Astrocyte of the cerebellum (primary cell): ENCODE measurements at regions not wholly inside any gene's neighbourhood (a gene's known extent, or its start where the extent isn't known, plus 50 kb on each side); places are given as distances from the start of the nearest gene placed in this dataset.

Experiments used
- DNase-seq: peaks from one replicate; pipeline ENCODE4 v3.0.0-alpha.2; 2011; ENCODE audit warnings: low read depth
- H3K4me3 ChIP-seq: 2 replicates; pipeline ENCODE4 v1.5.1; 2011; ENCODE audit warnings: mild to moderate bottlenecking, low read depth, low read length, moderate library complexity
- in situ Hi-C: cut with HindIII; loops from 2 replicates; pipeline ENCODE4 v1.10.0; 2017; ENCODE audit warnings: low sequenced_read_pairs
- TF ChIP-seq, protein P1 (sequence below): IDR thresholded peaks from 2 replicates; pipeline ENCODE4 v1.5.1; 2012; ENCODE audit warnings: low read length, low read depth, moderate library complexity, mild to moderate bottlenecking; ENCODE audit errors: missing control alignments

DNA sequence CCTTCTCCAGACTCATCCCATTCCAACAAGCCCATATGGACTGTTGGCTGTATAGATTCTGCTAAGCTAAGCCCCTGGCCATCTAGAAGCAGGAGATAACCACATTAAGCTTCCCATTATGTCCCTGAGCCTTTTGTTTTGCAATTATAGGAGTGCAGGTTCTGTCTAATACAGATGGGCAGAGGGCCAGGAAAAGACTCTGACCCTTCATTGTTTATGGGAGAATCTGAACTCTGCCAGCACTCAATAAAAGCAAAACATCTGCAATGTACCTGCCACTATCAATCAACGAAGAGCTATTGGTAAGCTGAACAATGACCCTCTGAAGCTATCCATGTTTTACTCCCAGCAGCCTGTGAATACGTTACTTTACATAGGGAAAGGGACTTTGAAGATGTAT, 207.3 kb upstream of the CLNK start:
- TF ChIP-seq, protein P1, sequence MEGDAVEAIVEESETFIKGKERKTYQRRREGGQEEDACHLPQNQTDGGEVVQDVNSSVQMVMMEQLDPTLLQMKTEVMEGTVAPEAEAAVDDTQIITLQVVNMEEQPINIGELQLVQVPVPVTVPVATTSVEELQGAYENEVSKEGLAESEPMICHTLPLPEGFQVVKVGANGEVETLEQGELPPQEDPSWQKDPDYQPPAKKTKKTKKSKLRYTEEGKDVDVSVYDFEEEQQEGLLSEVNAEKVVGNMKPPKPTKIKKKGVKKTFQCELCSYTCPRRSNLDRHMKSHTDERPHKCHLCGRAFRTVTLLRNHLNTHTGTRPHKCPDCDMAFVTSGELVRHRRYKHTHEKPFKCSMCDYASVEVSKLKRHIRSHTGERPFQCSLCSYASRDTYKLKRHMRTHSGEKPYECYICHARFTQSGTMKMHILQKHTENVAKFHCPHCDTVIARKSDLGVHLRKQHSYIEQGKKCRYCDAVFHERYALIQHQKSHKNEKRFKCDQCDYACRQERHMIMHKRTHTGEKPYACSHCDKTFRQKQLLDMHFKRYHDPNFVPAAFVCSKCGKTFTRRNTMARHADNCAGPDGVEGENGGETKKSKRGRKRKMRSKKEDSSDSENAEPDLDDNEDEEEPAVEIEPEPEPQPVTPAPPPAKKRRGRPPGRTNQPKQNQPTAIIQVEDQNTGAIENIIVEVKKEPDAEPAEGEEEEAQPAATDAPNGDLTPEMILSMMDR, result no peak
- no peak for DNase-seq
- in situ Hi-C loops, result no loop called here
- H3K4me3 ChIP-seq, result no peak overlapping the region

DNA sequence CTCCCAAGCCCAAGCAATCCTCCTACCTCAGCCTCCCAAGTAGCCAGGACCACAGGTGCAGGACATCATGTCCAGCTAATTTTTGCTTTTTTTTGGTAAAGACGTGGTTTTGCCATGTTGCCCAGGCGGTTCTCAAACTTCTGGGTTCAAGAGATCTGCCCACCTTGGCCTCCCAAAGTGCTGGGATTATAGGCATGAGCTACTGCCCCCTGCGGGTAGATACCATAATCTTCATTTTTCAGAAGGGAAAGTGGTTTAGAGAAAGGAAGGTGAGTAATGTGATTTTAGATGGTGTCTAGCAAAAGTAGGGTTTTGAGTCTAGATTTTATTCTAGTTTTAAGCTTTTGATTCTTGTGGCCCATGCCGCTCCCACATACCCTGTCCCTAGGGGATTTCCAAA, 205.3 kb upstream of the CLNK start:
- H3K4me3 ChIP-seq, result no peak overlapping the region
- in situ Hi-C loops, result no loop called here
- TF ChIP-seq, protein P1, result no peak
- no peak for DNase-seq

DNA sequence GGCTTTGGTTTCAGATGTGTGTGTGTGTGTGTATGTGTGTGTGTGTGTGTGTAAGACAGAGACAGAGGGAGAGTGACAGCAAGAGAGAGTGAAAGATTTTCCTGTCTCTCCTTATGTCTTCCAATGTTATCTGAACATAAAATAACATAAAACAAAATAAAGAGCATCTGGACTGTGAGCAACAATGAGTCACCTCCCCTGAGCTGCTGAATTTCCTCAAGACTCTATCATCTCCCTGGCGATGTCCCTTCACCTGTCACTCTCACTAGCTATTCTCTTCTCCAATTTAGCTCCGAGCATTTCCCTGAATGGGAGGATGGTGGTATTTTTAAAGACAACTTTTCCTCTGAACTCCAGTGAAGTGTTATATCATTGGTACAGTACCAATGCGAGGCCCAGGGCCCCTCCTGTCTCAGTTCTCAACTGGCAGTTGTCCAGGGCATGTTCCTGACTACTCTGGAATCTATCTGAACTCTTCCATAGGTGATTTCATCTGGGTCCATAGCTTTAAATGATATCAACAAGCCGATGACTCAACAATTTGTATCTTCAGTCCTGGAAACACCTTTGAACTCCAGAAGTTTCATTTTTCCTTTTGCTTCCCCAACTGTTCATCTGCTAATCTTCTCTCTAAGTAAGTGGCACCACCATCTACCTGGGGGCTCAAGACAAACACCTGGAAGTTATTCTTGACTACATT, 195.0 kb upstream of the CLNK start:
- H3K4me3 ChIP-seq, result no peak overlapping the region
- DNase-seq, result no peak
- in situ Hi-C loops, result no loop called here
- TF ChIP-seq, protein P1, result no peak

DNA sequence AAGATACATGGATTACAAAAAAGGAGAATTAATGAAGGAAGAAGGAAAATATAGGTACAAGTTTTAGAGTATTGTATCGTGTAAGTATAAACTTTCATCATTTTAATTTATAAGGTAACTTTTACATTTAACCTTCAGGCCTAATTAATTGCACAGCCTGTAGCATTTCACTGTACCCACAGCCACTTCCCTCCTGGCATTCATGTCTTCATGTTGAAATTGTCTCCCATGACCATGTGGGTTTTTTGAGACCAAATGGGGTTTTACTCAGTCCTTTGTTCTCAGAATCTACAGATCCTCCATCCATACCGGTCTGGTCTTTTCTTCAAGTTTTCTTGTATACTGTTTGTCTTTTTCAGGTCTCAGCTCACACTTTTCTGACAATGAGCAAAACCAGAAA, 194.3 kb upstream of the CLNK start:
- TF ChIP-seq, protein P1, result no peak
- no peak for DNase-seq
- in situ Hi-C loops, result no loop called here
- no peak overlapping the region for H3K4me3 ChIP-seq

DNA sequence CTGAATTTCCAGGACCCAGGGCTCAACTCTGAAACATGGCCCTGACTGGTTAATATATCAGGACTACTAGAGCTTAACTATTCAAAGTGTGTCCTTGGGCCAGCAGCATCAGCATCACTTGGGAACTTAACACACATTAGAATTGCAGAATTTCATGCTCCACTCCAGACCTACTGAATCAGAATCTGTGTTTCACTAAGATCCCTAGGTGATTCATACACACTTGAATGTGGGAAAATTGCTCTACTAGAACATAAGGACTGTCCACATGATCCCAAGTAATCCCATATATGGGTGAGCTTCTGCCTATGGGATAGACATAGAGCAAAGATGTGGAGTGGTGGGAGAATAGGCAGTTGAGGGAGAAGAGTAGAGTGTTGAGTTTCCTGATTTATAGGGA, 192.5 kb upstream of the CLNK start:
- in situ Hi-C loops, result no loop called here
- no peak for DNase-seq
- no peak overlapping the region for H3K4me3 ChIP-seq

DNA sequence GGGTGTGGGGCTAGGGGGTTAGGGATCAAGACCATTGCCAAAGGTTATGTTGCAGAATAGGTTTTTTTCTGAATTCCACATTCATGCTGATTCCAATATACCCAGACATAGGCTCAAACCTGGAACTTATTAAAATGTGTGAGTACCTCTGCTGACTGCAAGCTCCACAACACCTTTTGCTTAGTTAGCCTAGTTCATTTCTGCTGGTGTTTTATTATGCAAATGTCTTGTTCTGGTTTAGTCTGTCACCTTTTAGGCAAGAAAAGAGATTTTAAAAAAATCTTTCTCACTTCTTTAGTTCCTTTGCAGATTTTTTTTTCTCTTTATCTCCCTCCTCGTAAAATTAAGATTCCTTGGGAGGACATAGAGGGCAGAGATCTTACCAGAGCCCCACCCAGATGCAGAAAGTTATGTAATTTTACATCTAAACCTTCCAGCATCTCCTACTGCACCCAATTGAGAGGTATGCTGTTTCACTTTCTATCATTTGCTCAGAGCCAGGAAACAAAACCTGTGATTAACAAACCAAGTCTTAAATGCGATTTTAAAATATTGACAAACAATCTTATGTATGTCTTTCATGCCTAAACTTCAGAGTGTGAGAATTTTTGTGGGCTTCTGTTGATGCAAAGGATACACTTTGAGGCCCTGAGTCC, 190.7 kb upstream of the CLNK start:
- in situ Hi-C loops, result no loop called here
- no peak overlapping the region for H3K4me3 ChIP-seq
- DNase-seq, result no peak
- TF ChIP-seq, protein P1, result no peak

More for the DNA sequence above, 192.5 kb upstream of the CLNK start:
- TF ChIP-seq, protein P1, result no peak
